PC-3 (cell line): ENCODE measurements at regions not wholly inside any gene's neighbourhood (a gene's known extent, or its start where the extent isn't known, plus 50 kb on each side); places are given as distances from the start of the nearest gene placed in this dataset.
"Not testable (repeated sequence)": the region's sequence is repeated elsewhere in the genome, so short reads cannot be mapped to it uniquely, and the experiment has no call there.

Experiments used
- ATAC-seq: fragments of 200-7000 bp; cut with Tn5 transposase; 2 replicates; pipeline ENCODE4 v1.9.1; 2020; ENCODE audit warnings: mild to moderate bottlenecking, moderate library complexity
- BruUV-seq: library from RNA; stranded (reverse); fragments of 400-500 nt; replicated peaks from 2 replicates; lab custom pipeline; 2021; lab: Mats Ljungman, UMichigan
- CTCF ChIA-PET: fragments of 300-600 bp; sonication (Branson Sonifier 250); formaldehyde crosslinking; loops from one replicate; lab custom pipeline; 2022; ENCODE audit warnings: antibody characterized with exemption; lab: Charles Lee
- POLR2A ChIA-PET: fragments of 300-600 bp; sonication (Branson Sonifier 250); formaldehyde crosslinking; loops from one replicate; lab custom pipeline; 2022; ENCODE audit warnings: antibody characterized with exemption; ENCODE audit not compliant: unreplicated experiment; lab: Charles Lee
- DNase-seq: peaks from one replicate; pipeline ENCODE4 v3.0.0-alpha.2; 2015
- H2AFZ ChIP-seq: fragments of 300-600 bp; sonication (generic); 2 replicates; pipeline ENCODE4 v1.6.0; 2016; ENCODE audit warnings: antibody characterized with exemption, low read length
- H3F3A ChIP-seq: fragments of 300-600 bp; sonication (generic); one replicate; pipeline ENCODE4 v1.6.0; 2017; ENCODE audit warnings: antibody characterized with exemption, low read length, control low read depth, mild to moderate bottlenecking; ENCODE audit not compliant: unreplicated experiment
- H3K27ac ChIP-seq: fragments of 300-600 bp; sonication (generic); 2 replicates; pipeline ENCODE4 v1.5.1; 2016; ENCODE audit warnings: mild to moderate bottlenecking, low read length
- H3K27me3 ChIP-seq: fragments of 300-600 bp; sonication (generic); 2 replicates; pipeline ENCODE4 v1.6.1; 2016; ENCODE audit warnings: low read length, mixed read lengths
- H3K36me3 ChIP-seq: fragments of 300-600 bp; sonication (generic); 2 replicates; pipeline ENCODE4 v1.6.1; 2016; ENCODE audit warnings: low read depth, mixed run types, low read length, mixed read lengths
- H3K4me1 ChIP-seq: fragments of 300-600 bp; sonication (generic); 2 replicates; pipeline ENCODE4 v1.5.1; 2016; ENCODE audit warnings: low read length; ENCODE audit not compliant: insufficient read depth
- H3K4me2 ChIP-seq: fragments of 300-600 bp; sonication (generic); 2 replicates; pipeline ENCODE4 v1.6.0; 2016; ENCODE audit warnings: low read length
- H3K4me3 ChIP-seq: fragments of 300-600 bp; sonication (generic); 2 replicates; pipeline ENCODE4 v1.5.1; 2016; ENCODE audit warnings: mild to moderate bottlenecking, low read length, mixed read lengths
- H3K79me2 ChIP-seq: fragments of 300-600 bp; sonication (generic); 2 replicates; pipeline ENCODE4 v1.6.1; 2017; ENCODE audit warnings: low read length, mixed read lengths
- H3K9ac ChIP-seq: fragments of 300-600 bp; sonication (generic); 2 replicates; pipeline ENCODE4 v1.6.0; 2016; ENCODE audit warnings: mild to moderate bottlenecking, low read length
- H3K9me2 ChIP-seq: fragments of 300-600 bp; sonication (generic); replicated peaks from 2 replicates; pipeline ENCODE4 v1.6.1; 2016; ENCODE audit warnings: mixed run types, low read length, mixed read lengths
- H3K9me3 ChIP-seq: fragments of 300-600 bp; sonication (generic); 2 replicates; pipeline ENCODE4 v1.6.1; 2016; ENCODE audit warnings: low read length, mixed read lengths
- H4K20me1 ChIP-seq: fragments of 300-600 bp; sonication (generic); 2 replicates; pipeline ENCODE4 v1.6.1; 2016; ENCODE audit warnings: low read length, mixed read lengths
- EZH2 ChIP-seq: fragments of 300-600 bp; sonication (generic); IDR thresholded peaks from one replicate; pipeline ENCODE4 v1.6.1; 2017; ENCODE audit warnings: antibody characterized with exemption, mild to moderate bottlenecking, low read length; ENCODE audit not compliant: unreplicated experiment
- EZH2phosphoT487 ChIP-seq: fragments of 300-600 bp; sonication (generic); IDR thresholded peaks from 2 replicates; pipeline ENCODE4 v1.6.1; 2018; ENCODE audit warnings: mild to moderate bottlenecking, antibody characterized with exemption, low read length, borderline replicate concordance
- intact Hi-C: fragments of 100-400 bp; cut with micrococcal nuclease; formaldehyde crosslinking; loops from 2 replicates; pipeline ENCODE4 v1.9.0; 2023
- TF ChIP-seq, protein P1 (sequence below): fragments of 300-600 bp; sonication (generic); conservative IDR thresholded peaks from 2 replicates; pipeline ENCODE4 v1.5.1; 2017; ENCODE audit warnings: antibody characterized with exemption, low read depth, mild to moderate bottlenecking, low read length

DNA sequence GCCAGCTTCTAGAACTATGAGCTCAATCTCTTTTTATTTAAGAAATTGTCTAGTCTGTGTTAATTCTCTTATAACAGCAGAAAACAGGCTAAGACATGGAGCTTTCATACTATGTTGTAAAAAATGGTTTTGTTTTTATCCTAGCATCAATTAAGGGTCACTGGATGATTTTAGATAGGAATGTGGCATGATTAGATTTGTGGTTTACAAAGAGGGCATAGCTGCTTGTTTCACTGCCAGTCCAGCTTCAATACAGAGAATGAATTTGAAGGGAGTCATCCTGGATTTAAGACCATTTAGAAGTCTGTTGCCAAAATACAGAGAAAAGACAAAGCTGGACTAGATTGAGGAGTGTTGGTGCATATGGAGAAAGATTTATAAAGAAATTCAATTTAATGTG is 532.6 kb upstream of the CCDC54 start:
- no TSS peak for BruUV-seq
- Histone ChIP-seq H3K36me3 (no peaks in the 10 kb centered on the region), H2AFZ (no peak overlapping the region), H3K27me3 (no peaks in the 10 kb centered on the region), H3K9ac (no peak overlapping the region), H3K4me2 (no peak overlapping the region), H4K20me1 (no peaks in the 10 kb centered on the region), H3K4me1 (no peaks in the 10 kb centered on the region), H3F3A (no peaks in the 10 kb centered on the region), H3K79me2 (no peaks in the 10 kb centered on the region), H3K27ac (no peak overlapping the region), H3K9me2 (no peaks in the 10 kb centered on the region), H3K4me3 (no peak overlapping the region), H3K9me3 (no peaks in the 10 kb centered on the region)
- CTCF ChIA-PET, result no interaction called here
- TF ChIP-seq EZH2 (no peak), EZH2phosphoT487 (no peak)
- TF ChIP-seq, protein P1, sequence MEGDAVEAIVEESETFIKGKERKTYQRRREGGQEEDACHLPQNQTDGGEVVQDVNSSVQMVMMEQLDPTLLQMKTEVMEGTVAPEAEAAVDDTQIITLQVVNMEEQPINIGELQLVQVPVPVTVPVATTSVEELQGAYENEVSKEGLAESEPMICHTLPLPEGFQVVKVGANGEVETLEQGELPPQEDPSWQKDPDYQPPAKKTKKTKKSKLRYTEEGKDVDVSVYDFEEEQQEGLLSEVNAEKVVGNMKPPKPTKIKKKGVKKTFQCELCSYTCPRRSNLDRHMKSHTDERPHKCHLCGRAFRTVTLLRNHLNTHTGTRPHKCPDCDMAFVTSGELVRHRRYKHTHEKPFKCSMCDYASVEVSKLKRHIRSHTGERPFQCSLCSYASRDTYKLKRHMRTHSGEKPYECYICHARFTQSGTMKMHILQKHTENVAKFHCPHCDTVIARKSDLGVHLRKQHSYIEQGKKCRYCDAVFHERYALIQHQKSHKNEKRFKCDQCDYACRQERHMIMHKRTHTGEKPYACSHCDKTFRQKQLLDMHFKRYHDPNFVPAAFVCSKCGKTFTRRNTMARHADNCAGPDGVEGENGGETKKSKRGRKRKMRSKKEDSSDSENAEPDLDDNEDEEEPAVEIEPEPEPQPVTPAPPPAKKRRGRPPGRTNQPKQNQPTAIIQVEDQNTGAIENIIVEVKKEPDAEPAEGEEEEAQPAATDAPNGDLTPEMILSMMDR, result no peak
- intact Hi-C loops, result no loop called here
- ATAC-seq, result no peak
- POLR2A ChIA-PET, result no interaction called here
- DNase-seq, result no peak

DNA sequence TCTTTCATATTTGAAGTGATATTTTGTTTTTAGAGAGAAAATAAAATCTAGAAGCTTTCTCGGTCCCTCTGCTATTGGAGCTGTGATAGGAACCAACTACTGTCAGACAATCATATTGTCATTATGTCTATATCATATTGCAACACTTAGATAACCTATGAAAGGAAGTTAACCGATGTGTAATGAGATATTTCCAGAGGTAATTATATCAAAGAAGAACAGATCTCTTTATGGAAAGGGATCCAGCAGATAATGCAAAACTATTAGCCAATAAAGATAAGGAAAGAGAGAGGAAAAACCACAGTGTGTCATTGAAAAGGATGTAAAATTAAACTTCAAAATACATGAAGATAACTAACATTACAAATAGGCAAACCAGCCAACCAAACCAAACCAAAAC is 529.1 kb upstream of the CCDC54 start:
- H3F3A ChIP-seq, result no peaks in the 10 kb centered on the region
- H3K9me2 ChIP-seq, result no peaks in the 10 kb centered on the region
- ChIA-PET CTCF (no interaction called here), POLR2A (no interaction called here)
- no peak overlapping the region for H3K4me3 ChIP-seq
- intact Hi-C loops, result no loop called here
- no peak overlapping the region for H3K9ac ChIP-seq
- no peak overlapping the region for H2AFZ ChIP-seq
- H4K20me1 ChIP-seq, result no peaks in the 10 kb centered on the region
- H3K4me2 ChIP-seq, result no peak overlapping the region
- H3K79me2 ChIP-seq, result no peaks in the 10 kb centered on the region
- no peak for ATAC-seq
- TF ChIP-seq EZH2phosphoT487, result no peak
- TF ChIP-seq EZH2, result no peak
- TF ChIP-seq, protein P1, result no peak
- no peaks in the 10 kb centered on the region for H3K27me3 ChIP-seq
- BruUV-seq, result no TSS peak
- no peaks in the 10 kb centered on the region for H3K36me3 ChIP-seq
- no peaks in the 10 kb centered on the region for H3K9me3 ChIP-seq
- no peak for DNase-seq
- no peaks in the 10 kb centered on the region for H3K4me1 ChIP-seq
- no peak overlapping the region for H3K27ac ChIP-seq

GRCh38 chr3:106850437-106850836 is 526.8 kb upstream of the CCDC54 start:
- H3K4me2 ChIP-seq, result no peak overlapping the region
- no peaks in the 10 kb centered on the region for H3K4me1 ChIP-seq
- no peaks in the 10 kb centered on the region for H3K36me3 ChIP-seq
- H2AFZ ChIP-seq, result no peak overlapping the region
- H3K9me3 ChIP-seq, result no peaks in the 10 kb centered on the region
- TF ChIP-seq EZH2, result no peak
- TF ChIP-seq, protein P1, result no peak
- no peak for TF ChIP-seq EZH2phosphoT487
- H3K27me3 ChIP-seq, result no peaks in the 10 kb centered on the region
- DNase-seq, result no peak
- BruUV-seq, result no TSS peak
- H4K20me1 ChIP-seq, result no peaks in the 10 kb centered on the region
- POLR2A ChIA-PET, result no interaction called here
- no peak overlapping the region for H3K9ac ChIP-seq
- H3K9me2 ChIP-seq, result no peaks in the 10 kb centered on the region
- no peaks in the 10 kb centered on the region for H3K79me2 ChIP-seq
- ATAC-seq, result no peak
- no peak overlapping the region for H3K4me3 ChIP-seq
- CTCF ChIA-PET, result no interaction called here
- no peak overlapping the region for H3K27ac ChIP-seq
- intact Hi-C loops, result no loop called here
- no peaks in the 10 kb centered on the region for H3F3A ChIP-seq

GRCh38 chr3:106858321-106858720 is 518.9 kb upstream of the CCDC54 start:
- H3K27me3 ChIP-seq, H3K9me3 ChIP-seq, H3K4me2 ChIP-seq, H3K9me2 ChIP-seq, H3K36me3 ChIP-seq, H3K79me2 ChIP-seq, H4K20me1 ChIP-seq, H3K4me3 ChIP-seq, CTCF ChIA-PET, ATAC-seq, H3K27ac ChIP-seq, intact Hi-C loops, POLR2A ChIA-PET, H3K9ac ChIP-seq, H2AFZ ChIP-seq, H3F3A ChIP-seq, BruUV-seq, DNase-seq: not testable (repeated sequence)
- peaks cover 28% of the 10 kb centered on the region for H3K4me1 ChIP-seq
